ENCODE measurements at regions not wholly inside any gene's neighbourhood (a gene's known extent, or its start where the extent isn't known, plus 50 kb on each side); places are given as distances from the start of the nearest gene placed in this dataset.

DNA sequence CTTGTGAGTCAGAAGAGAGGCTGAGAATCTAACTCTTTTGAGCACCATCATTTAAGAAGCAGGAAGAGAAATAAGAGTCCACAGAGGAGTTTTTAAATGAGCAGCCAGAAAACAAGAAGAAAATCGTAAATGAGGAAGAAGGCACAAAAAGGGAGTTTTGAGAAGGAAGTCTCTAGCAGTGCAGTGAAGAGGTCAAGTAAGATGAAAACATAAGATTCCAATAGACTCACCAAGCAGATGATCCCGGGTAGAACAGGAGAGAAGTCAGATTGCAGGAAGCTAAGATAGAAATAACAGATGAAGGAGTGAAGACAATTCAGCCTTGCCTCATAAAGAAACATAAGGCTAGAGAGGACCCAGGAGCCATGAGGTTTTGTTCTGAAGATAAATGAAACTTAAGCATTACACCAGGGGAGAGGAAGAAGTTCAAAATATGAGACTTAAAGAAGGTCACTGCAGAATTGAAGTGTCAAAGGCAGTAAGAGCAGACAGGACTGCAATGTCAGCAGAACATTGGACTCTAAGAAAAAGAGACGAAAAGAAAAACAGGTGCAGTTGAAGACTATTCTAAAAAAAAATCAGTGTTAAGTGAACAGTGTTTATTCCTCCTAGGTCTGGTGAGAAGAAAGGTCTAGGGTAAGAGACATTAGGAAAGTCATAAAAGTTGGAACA, 229.0 kb downstream of the SEC23A start:
- TF ChIP-seq YY1 (IDR thresholded peaks at IDR 0.05; ENCODE audit: low read depth, low read length) = no peak
- TF ChIP-seq, protein P1, sequence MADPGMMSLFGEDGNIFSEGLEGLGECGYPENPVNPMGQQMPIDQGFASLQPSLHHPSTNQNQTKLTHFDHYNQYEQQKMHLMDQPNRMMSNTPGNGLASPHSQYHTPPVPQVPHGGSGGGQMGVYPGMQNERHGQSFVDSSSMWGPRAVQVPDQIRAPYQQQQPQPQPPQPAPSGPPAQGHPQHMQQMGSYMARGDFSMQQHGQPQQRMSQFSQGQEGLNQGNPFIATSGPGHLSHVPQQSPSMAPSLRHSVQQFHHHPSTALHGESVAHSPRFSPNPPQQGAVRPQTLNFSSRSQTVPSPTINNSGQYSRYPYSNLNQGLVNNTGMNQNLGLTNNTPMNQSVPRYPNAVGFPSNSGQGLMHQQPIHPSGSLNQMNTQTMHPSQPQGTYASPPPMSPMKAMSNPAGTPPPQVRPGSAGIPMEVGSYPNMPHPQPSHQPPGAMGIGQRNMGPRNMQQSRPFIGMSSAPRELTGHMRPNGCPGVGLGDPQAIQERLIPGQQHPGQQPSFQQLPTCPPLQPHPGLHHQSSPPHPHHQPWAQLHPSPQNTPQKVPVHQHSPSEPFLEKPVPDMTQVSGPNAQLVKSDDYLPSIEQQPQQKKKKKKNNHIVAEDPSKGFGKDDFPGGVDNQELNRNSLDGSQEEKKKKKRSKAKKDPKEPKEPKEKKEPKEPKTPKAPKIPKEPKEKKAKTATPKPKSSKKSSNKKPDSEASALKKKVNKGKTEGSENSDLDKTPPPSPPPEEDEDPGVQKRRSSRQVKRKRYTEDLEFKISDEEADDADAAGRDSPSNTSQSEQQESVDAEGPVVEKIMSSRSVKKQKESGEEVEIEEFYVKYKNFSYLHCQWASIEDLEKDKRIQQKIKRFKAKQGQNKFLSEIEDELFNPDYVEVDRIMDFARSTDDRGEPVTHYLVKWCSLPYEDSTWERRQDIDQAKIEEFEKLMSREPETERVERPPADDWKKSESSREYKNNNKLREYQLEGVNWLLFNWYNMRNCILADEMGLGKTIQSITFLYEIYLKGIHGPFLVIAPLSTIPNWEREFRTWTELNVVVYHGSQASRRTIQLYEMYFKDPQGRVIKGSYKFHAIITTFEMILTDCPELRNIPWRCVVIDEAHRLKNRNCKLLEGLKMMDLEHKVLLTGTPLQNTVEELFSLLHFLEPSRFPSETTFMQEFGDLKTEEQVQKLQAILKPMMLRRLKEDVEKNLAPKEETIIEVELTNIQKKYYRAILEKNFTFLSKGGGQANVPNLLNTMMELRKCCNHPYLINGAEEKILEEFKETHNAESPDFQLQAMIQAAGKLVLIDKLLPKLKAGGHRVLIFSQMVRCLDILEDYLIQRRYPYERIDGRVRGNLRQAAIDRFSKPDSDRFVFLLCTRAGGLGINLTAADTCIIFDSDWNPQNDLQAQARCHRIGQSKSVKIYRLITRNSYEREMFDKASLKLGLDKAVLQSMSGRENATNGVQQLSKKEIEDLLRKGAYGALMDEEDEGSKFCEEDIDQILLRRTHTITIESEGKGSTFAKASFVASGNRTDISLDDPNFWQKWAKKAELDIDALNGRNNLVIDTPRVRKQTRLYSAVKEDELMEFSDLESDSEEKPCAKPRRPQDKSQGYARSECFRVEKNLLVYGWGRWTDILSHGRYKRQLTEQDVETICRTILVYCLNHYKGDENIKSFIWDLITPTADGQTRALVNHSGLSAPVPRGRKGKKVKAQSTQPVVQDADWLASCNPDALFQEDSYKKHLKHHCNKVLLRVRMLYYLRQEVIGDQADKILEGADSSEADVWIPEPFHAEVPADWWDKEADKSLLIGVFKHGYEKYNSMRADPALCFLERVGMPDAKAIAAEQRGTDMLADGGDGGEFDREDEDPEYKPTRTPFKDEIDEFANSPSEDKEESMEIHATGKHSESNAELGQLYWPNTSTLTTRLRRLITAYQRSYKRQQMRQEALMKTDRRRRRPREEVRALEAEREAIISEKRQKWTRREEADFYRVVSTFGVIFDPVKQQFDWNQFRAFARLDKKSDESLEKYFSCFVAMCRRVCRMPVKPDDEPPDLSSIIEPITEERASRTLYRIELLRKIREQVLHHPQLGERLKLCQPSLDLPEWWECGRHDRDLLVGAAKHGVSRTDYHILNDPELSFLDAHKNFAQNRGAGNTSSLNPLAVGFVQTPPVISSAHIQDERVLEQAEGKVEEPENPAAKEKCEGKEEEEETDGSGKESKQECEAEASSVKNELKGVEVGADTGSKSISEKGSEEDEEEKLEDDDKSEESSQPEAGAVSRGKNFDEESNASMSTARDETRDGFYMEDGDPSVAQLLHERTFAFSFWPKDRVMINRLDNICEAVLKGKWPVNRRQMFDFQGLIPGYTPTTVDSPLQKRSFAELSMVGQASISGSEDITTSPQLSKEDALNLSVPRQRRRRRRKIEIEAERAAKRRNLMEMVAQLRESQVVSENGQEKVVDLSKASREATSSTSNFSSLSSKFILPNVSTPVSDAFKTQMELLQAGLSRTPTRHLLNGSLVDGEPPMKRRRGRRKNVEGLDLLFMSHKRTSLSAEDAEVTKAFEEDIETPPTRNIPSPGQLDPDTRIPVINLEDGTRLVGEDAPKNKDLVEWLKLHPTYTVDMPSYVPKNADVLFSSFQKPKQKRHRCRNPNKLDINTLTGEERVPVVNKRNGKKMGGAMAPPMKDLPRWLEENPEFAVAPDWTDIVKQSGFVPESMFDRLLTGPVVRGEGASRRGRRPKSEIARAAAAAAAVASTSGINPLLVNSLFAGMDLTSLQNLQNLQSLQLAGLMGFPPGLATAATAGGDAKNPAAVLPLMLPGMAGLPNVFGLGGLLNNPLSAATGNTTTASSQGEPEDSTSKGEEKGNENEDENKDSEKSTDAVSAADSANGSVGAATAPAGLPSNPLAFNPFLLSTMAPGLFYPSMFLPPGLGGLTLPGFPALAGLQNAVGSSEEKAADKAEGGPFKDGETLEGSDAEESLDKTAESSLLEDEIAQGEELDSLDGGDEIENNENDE (IDR thresholded peaks at IDR 0.05; ENCODE audit: insufficient replicate concordance, low read length) = no peak
- TF ChIP-seq, protein P2, sequence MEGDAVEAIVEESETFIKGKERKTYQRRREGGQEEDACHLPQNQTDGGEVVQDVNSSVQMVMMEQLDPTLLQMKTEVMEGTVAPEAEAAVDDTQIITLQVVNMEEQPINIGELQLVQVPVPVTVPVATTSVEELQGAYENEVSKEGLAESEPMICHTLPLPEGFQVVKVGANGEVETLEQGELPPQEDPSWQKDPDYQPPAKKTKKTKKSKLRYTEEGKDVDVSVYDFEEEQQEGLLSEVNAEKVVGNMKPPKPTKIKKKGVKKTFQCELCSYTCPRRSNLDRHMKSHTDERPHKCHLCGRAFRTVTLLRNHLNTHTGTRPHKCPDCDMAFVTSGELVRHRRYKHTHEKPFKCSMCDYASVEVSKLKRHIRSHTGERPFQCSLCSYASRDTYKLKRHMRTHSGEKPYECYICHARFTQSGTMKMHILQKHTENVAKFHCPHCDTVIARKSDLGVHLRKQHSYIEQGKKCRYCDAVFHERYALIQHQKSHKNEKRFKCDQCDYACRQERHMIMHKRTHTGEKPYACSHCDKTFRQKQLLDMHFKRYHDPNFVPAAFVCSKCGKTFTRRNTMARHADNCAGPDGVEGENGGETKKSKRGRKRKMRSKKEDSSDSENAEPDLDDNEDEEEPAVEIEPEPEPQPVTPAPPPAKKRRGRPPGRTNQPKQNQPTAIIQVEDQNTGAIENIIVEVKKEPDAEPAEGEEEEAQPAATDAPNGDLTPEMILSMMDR (IDR thresholded peaks at IDR 0.05; ENCODE audit: control extremely low read depth in 1 of 3, insufficient read depth in 1 of 3, low read depth in 1 of 3, low read length in 3 of 3) = no peak
- no peak for TF ChIP-seq EGR1 (IDR thresholded peaks at IDR 0.05; ENCODE audit: borderline replicate concordance, low read depth, low read length)
- TF ChIP-seq EP300 (IDR thresholded peaks at IDR 0.05; ENCODE audit: borderline replicate concordance in 1 of 2, low read depth in 2 of 2, low read length in 2 of 2) = no peak
- TF ChIP-seq, protein P3, sequence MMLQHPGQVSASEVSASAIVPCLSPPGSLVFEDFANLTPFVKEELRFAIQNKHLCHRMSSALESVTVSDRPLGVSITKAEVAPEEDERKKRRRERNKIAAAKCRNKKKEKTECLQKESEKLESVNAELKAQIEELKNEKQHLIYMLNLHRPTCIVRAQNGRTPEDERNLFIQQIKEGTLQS (IDR thresholded peaks at IDR 0.05; ENCODE audit: insufficient read depth, low read depth, low read length) = no peak

Data from H1 (cell line).